ENCODE measurements at regions not wholly inside any gene's neighbourhood (a gene's known extent, or its start where the extent isn't known, plus 50 kb on each side); places are given as distances from the start of the nearest gene placed in this dataset.

- Histone ChIP-seq H3K9ac (ENCODE audit: low read depth, low read length) (no peak overlapping the region), H3K4me1 (ENCODE audit: insufficient read depth, low read length) (peaks cover 13% of the 10 kb centered on the region; the same call in 1 of the 2 replicates), H3K9me3 (ENCODE audit: control insufficient read depth, insufficient read depth, low read length) (no peaks in the 10 kb centered on the region), H3K36me3 (ENCODE audit: insufficient read depth, low read length) (no peaks in the 10 kb centered on the region)
These were observed 159.5 kb upstream of the LPP start for GRCh38 chr3:187994221-187995042.

GRCh38 chr3:187995043-187995400, 158.9 kb upstream of the LPP start:
- Histone ChIP-seq H3K9me3 (ENCODE audit: control insufficient read depth, insufficient read depth, low read length) (no peaks in the 10 kb centered on the region), H3K4me1 (ENCODE audit: insufficient read depth, low read length) (peaks cover 18% of the 10 kb centered on the region; the same call in 1 of the 2 replicates), H3K9ac (ENCODE audit: low read depth, low read length) (no peak overlapping the region), H3K36me3 (ENCODE audit: insufficient read depth, low read length) (no peaks in the 10 kb centered on the region)

GRCh38 chr3:187995667-187996066, 158.3 kb upstream of the LPP start:
- Histone ChIP-seq H3K36me3 (ENCODE audit: insufficient read depth, low read length) (no peaks in the 10 kb centered on the region), H3K9me3 (ENCODE audit: control insufficient read depth, insufficient read depth, low read length) (no peaks in the 10 kb centered on the region), H3K4me1 (ENCODE audit: insufficient read depth, low read length) (peaks cover 15% of the 10 kb centered on the region; the same call in 1 of the 2 replicates), H3K9ac (ENCODE audit: low read depth, low read length) (no peak overlapping the region)

- no peak overlapping the region for H3K9ac ChIP-seq (ENCODE audit: low read depth, low read length)
- no peaks in the 10 kb centered on the region for H3K9me3 ChIP-seq (ENCODE audit: control insufficient read depth, insufficient read depth, low read length)
- H3K4me1 ChIP-seq (ENCODE audit: insufficient read depth, low read length): peaks cover 13% of the 10 kb centered on the region; the same call in 1 of the 2 replicates
- no peaks in the 10 kb centered on the region for H3K36me3 ChIP-seq (ENCODE audit: insufficient read depth, low read length)
These were observed 157.3 kb upstream of the LPP start for GRCh38 chr3:187996609-187997008.

- Histone ChIP-seq H3K4me1 (ENCODE audit: insufficient read depth, low read length) (peaks cover 13% of the 10 kb centered on the region; the same call in 1 of the 2 replicates), H3K9ac (ENCODE audit: low read depth, low read length) (no peak overlapping the region)
These were observed 156.5 kb upstream of the LPP start for GRCh38 chr3:187997490-187997889.

GRCh38 chr3:187997946-187998561, 155.9 kb upstream of the LPP start:
- Histone ChIP-seq H3K9ac (ENCODE audit: low read depth, low read length) (no peak overlapping the region), H3K4me1 (ENCODE audit: insufficient read depth, low read length) (peaks cover 13% of the 10 kb centered on the region; the same call in 1 of the 2 replicates), H3K36me3 (ENCODE audit: insufficient read depth, low read length) (no peaks in the 10 kb centered on the region), H3K9me3 (ENCODE audit: control insufficient read depth, insufficient read depth, low read length) (no peaks in the 10 kb centered on the region)

More at GRCh38 chr3:187997490-187997889, 156.5 kb upstream of the LPP start:
- no peaks in the 10 kb centered on the region for H3K36me3 ChIP-seq (ENCODE audit: insufficient read depth, low read length)
- H3K9me3 ChIP-seq (ENCODE audit: control insufficient read depth, insufficient read depth, low read length): no peaks in the 10 kb centered on the region

GRCh38 chr3:187998611-187999010, 155.3 kb upstream of the LPP start:
- peaks cover 16% of the 10 kb centered on the region; the same call in 1 of the 2 replicates for H3K4me1 ChIP-seq (ENCODE audit: insufficient read depth, low read length)
- no peaks in the 10 kb centered on the region for H3K9me3 ChIP-seq (ENCODE audit: control insufficient read depth, insufficient read depth, low read length)
- no peak overlapping the region for H3K9ac ChIP-seq (ENCODE audit: low read depth, low read length)
- H3K36me3 ChIP-seq (ENCODE audit: insufficient read depth, low read length): no peaks in the 10 kb centered on the region

- H3K9me3 ChIP-seq (ENCODE audit: control insufficient read depth, insufficient read depth, low read length): no peaks in the 10 kb centered on the region
- no peaks in the 10 kb centered on the region for H3K36me3 ChIP-seq (ENCODE audit: insufficient read depth, low read length)
- peaks cover 19% of the 10 kb centered on the region; the same call in 1 of the 2 replicates for H3K4me1 ChIP-seq (ENCODE audit: insufficient read depth, low read length)
- H3K9ac ChIP-seq (ENCODE audit: low read depth, low read length): no peak overlapping the region
These were observed 154.1 kb upstream of the LPP start for GRCh38 chr3:187999821-188000220.

- Histone ChIP-seq H3K4me1 (ENCODE audit: insufficient read depth, low read length) (peaks cover 19% of the 10 kb centered on the region; the same call in 1 of the 2 replicates), H3K36me3 (ENCODE audit: insufficient read depth, low read length) (no peaks in the 10 kb centered on the region), H3K9me3 (ENCODE audit: control insufficient read depth, insufficient read depth, low read length) (no peaks in the 10 kb centered on the region), H3K9ac (ENCODE audit: low read depth, low read length) (no peak overlapping the region)
These were observed 153.5 kb upstream of the LPP start for GRCh38 chr3:188000361-188000861.

- H3K9me3 ChIP-seq (ENCODE audit: control insufficient read depth, insufficient read depth, low read length): no peaks in the 10 kb centered on the region
These were observed 152.9 kb upstream of the LPP start for GRCh38 chr3:188001093-188001492.

GRCh38 chr3:188001926-188002325, 152.0 kb upstream of the LPP start:
- Histone ChIP-seq H3K9me3 (ENCODE audit: control insufficient read depth, insufficient read depth, low read length) (no peaks in the 10 kb centered on the region), H3K9ac (ENCODE audit: low read depth, low read length) (no peak overlapping the region), H3K36me3 (ENCODE audit: insufficient read depth, low read length) (no peaks in the 10 kb centered on the region), H3K4me1 (ENCODE audit: insufficient read depth, low read length) (peaks cover 19% of the 10 kb centered on the region; the same call in 1 of the 2 replicates)

More at GRCh38 chr3:188001093-188001492, 152.9 kb upstream of the LPP start:
- H3K4me1 ChIP-seq (ENCODE audit: insufficient read depth, low read length): peaks cover 19% of the 10 kb centered on the region; the same call in 1 of the 2 replicates
- H3K9ac ChIP-seq (ENCODE audit: low read depth, low read length): no peak overlapping the region
- H3K36me3 ChIP-seq (ENCODE audit: insufficient read depth, low read length): no peaks in the 10 kb centered on the region

GRCh38 chr3:188002626-188003138, 151.3 kb upstream of the LPP start:
- H3K36me3 ChIP-seq (ENCODE audit: insufficient read depth, low read length): no peaks in the 10 kb centered on the region
- no peaks in the 10 kb centered on the region for H3K9me3 ChIP-seq (ENCODE audit: control insufficient read depth, insufficient read depth, low read length)
- peaks cover 16% of the 10 kb centered on the region; the same call in 1 of the 2 replicates for H3K4me1 ChIP-seq (ENCODE audit: insufficient read depth, low read length)
- H3K9ac ChIP-seq (ENCODE audit: low read depth, low read length): no peak overlapping the region

GRCh38 chr3:188003188-188004171, 150.5 kb upstream of the LPP start:
- Histone ChIP-seq H3K9me3 (ENCODE audit: control insufficient read depth, insufficient read depth, low read length) (no peaks in the 10 kb centered on the region), H3K4me1 (ENCODE audit: insufficient read depth, low read length) (peaks cover 16% of the 10 kb centered on the region; the same call in 1 of the 2 replicates), H3K9ac (ENCODE audit: low read depth, low read length) (no peak overlapping the region), H3K36me3 (ENCODE audit: insufficient read depth, low read length) (no peaks in the 10 kb centered on the region)

Measured in ES-I3 (cell line).